Nephron progenitor cell (in vitro differentiated cells): ENCODE measurements at regions not wholly inside any gene's neighbourhood (a gene's known extent, or its start where the extent isn't known, plus 50 kb on each side); places are given as distances from the start of the nearest gene placed in this dataset.

Experiments used
- DNase-seq: peaks from one replicate; pipeline ENCODE4 v3.0.0; 2021
- H3K27ac Mint-ChIP-seq: 2 replicates; pipeline ENCODE4 v1.8.0; 2021; ENCODE audit warnings: mild to moderate bottlenecking, moderate library complexity, mixed read lengths
- H3K27me3 Mint-ChIP-seq: 2 replicates; pipeline ENCODE4 v1.8.0; 2021; ENCODE audit warnings: mild to moderate bottlenecking, low read depth, mixed read lengths; ENCODE audit not compliant: poor library complexity
- H3K36me3 Mint-ChIP-seq: 2 replicates; pipeline ENCODE4 v1.8.0; 2021; ENCODE audit warnings: low read depth, mixed read lengths
- H3K4me1 Mint-ChIP-seq: 2 replicates; pipeline ENCODE4 v1.8.0; 2021; ENCODE audit warnings: mixed read lengths
- H3K4me3 Mint-ChIP-seq: 2 replicates; pipeline ENCODE4 v1.8.0; 2021; ENCODE audit warnings: mild to moderate bottlenecking, moderate library complexity, mixed read lengths
- H3K9me3 Mint-ChIP-seq: 2 replicates; pipeline ENCODE4 v1.8.0; 2021; ENCODE audit warnings: mild to moderate bottlenecking, moderate library complexity, mixed read lengths
- TF ChIP-seq, protein P1 (sequence below): fragments of 200-600 bp; sonication (generic); IDR thresholded peaks from 2 replicates; pipeline ENCODE4 v1.5.0; 2021; ENCODE audit warnings: antibody characterized with exemption

DNA sequence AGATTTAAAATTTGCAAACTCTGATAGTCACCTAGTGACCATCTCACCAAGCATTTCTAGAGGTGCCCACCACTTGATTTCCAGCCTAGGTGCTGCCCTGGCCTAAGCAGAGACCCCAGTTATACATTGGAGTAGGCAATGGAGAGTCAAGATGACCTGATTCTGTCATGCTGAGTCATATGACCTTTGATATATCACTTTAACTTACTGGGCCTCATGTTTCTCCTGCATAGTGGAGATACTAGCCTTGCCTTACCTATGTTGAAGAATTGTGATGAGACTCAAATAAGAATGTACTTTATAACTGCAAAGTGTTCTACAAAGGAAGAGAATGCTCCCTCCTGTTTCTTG is 75.5 kb upstream of the XCR1 start:
- Mint-ChIP-seq H3K4me1 (no peaks in the 10 kb centered on the region), H3K27me3 (peaks cover 11% of the 10 kb centered on the region), H3K27ac (no peak overlapping the region), H3K36me3 (no peaks in the 10 kb centered on the region), H3K4me3 (no peak overlapping the region), H3K9me3 (no peaks in the 10 kb centered on the region)
- DNase-seq, result no peak
- TF ChIP-seq, protein P1, sequence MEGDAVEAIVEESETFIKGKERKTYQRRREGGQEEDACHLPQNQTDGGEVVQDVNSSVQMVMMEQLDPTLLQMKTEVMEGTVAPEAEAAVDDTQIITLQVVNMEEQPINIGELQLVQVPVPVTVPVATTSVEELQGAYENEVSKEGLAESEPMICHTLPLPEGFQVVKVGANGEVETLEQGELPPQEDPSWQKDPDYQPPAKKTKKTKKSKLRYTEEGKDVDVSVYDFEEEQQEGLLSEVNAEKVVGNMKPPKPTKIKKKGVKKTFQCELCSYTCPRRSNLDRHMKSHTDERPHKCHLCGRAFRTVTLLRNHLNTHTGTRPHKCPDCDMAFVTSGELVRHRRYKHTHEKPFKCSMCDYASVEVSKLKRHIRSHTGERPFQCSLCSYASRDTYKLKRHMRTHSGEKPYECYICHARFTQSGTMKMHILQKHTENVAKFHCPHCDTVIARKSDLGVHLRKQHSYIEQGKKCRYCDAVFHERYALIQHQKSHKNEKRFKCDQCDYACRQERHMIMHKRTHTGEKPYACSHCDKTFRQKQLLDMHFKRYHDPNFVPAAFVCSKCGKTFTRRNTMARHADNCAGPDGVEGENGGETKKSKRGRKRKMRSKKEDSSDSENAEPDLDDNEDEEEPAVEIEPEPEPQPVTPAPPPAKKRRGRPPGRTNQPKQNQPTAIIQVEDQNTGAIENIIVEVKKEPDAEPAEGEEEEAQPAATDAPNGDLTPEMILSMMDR, result no peak

DNA sequence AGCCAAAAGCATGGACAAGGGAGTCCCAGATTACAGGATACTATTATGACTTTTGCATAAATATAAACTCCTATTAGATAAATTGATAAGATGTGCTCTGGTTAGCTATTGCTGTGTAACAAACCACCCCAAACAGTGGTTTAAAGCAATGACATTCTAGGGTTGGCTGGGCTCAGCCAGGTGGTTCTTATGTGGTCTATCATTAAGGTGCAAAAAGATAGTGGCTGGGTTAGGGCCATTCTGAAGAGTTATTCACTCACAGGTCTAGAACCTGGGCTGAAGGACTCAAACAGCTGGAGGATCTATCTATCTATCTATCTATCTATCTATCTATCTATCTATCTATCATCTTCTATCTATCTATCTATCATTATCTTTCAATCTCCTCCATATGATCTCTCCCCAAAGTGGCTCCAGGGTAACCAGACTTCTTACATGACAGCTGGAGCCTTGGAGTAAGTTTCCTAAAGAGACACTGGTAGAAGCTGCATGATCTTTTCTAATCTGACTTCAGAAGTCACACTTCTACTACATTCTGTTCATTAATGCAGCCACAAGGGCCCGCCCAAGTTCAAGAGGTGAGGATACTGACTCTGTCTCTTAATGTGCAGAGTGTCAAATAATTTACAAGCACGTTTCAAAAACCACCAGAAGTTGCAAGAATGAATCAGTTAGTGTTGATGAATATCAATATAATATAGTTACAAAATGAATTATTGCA is 74.9 kb upstream of the XCR1 start:
- TF ChIP-seq, protein P1, result no peak
- H3K27ac Mint-ChIP-seq, result no peak overlapping the region
- no peaks in the 10 kb centered on the region for H3K4me1 Mint-ChIP-seq
- H3K9me3 Mint-ChIP-seq, result no peaks in the 10 kb centered on the region
- peaks cover 11% of the 10 kb centered on the region for H3K27me3 Mint-ChIP-seq
- H3K36me3 Mint-ChIP-seq, result no peaks in the 10 kb centered on the region
- no peak overlapping the region for H3K4me3 Mint-ChIP-seq
- no peak for DNase-seq

DNA sequence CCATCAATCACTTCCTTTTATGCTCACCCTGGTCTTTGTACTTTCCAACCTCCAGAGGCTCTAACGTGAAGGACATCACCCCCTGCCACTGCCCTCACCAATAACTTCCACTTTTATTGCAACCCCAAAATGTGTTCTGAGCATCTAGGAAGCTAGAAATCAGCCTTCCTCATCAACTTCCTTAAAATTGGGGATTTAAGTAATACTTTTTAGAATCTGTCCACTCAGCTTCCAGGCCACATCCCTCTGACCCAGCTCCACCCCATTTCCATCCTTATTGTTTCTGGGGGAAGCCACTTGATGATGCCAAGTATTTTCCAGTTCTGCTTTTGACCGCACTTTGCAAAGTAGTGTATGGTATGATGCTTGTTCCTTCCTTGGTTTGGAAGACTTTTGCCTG is 73.5 kb upstream of the XCR1 start:
- H3K4me3 Mint-ChIP-seq, result no peak overlapping the region
- H3K36me3 Mint-ChIP-seq, result no peaks in the 10 kb centered on the region

DNA sequence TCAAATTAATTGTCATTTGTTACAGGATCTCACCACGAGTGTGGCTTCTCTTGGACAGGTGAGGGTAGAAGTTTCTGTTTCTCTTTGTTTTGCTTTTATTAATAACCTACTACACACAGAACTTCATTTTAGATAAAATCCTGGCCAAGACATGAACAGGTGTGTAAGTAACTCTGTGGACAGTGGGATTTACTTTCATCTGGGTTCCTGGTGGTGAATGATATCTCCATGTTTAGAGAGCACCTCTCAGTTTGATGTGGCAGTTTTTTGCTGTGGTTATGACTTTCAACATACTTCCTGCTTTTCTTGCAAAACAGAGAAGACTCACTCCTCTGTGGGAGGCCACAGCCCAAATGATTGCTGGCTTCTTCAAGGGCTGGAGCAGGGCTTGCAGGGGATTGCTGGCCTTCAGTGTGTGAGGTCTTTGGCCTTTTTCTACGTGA is 71.1 kb upstream of the XCR1 start:
- DNase-seq, result no peak
- Mint-ChIP-seq H3K36me3 (no peaks in the 10 kb centered on the region), H3K9me3 (no peaks in the 10 kb centered on the region), H3K27ac (no peak overlapping the region), H3K4me3 (no peak overlapping the region), H3K4me1 (no peaks in the 10 kb centered on the region), H3K27me3 (peaks cover 17% of the 10 kb centered on the region)
- TF ChIP-seq, protein P1, result no peak

More for the DNA sequence above, 73.5 kb upstream of the XCR1 start:
- H3K27ac Mint-ChIP-seq, result no peak overlapping the region
- H3K9me3 Mint-ChIP-seq, result no peaks in the 10 kb centered on the region
- H3K27me3 Mint-ChIP-seq, result peaks cover 14% of the 10 kb centered on the region
- H3K4me1 Mint-ChIP-seq, result no peaks in the 10 kb centered on the region
- DNase-seq, result no peak
- TF ChIP-seq, protein P1, result no peak

DNA sequence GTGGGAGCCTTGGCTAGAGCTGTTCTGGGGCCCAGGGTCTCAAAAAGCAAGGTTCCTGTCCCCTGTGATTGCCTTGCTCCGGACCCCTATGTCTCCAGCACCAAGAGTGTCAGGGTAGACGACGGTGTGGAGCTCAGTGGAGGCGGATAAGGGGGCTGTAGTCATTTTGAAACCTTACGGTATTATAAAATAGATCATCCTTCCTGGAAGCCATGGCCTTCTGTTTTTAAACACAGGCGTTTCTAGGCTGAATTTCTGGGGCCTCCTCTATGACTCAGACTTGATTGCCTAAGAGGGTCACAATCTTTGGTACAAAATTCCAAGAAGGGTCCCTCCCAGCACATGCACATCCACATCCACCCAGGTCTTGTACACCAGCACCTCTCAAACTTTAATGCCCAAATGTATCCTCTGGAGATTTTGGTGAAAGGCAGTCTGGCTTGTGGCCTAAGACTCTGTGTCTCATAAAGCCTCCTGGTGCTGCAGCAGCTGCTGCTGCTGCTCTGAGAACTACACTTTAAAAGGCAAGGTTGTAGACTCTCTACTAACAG is 70.5 kb upstream of the XCR1 start:
- Mint-ChIP-seq H3K27ac (no peak overlapping the region), H3K27me3 (peaks cover 20% of the 10 kb centered on the region), H3K4me1 (no peaks in the 10 kb centered on the region), H3K36me3 (no peaks in the 10 kb centered on the region), H3K4me3 (no peak overlapping the region), H3K9me3 (no peaks in the 10 kb centered on the region)
- TF ChIP-seq, protein P1, result no peak
- no peak for DNase-seq

DNA sequence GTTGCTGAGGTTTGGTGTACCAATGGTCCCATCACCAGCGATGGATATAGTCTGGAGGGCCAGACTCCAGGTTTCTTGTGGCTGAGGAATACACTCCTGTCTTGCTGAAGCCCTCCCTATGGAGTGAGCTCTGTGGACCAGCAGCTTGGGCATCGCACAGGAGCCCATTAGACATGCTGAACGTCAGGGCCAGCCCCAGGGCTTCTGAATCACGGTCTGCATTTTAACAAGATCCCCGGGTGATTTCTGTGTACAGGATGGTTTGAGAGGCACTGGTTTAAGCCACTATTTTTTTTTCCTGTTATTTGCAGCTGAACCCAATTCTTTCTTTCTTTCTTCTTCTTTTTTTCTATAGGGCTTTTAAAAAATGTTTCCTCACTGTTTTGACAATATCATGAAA is 69.5 kb upstream of the XCR1 start:
- DNase-seq, result no peak
- Mint-ChIP-seq H3K4me3 (no peak overlapping the region), H3K4me1 (no peaks in the 10 kb centered on the region), H3K36me3 (no peaks in the 10 kb centered on the region), H3K27ac (no peak overlapping the region), H3K27me3 (peaks cover 23% of the 10 kb centered on the region), H3K9me3 (no peaks in the 10 kb centered on the region)
- TF ChIP-seq, protein P1, result no peak
